HG03575 (cell line): ENCODE measurements at regions not wholly inside any gene's neighbourhood (a gene's known extent, or its start where the extent isn't known, plus 50 kb on each side); places are given as distances from the start of the nearest gene placed in this dataset.
"Not testable (repeated sequence)": the region's sequence is repeated elsewhere in the genome, so short reads cannot be mapped to it uniquely, and the experiment has no call there.

Experiments
- ATAC-seq: cut with Tn5 transposase; IDR thresholded peaks from one replicate; pipeline ENCODE4 v1.9.1; 2021; ENCODE audit not compliant: unreplicated experiment, insufficient number of reproducible peaks, low FRiP score; ENCODE audit errors: extremely low read depth

- ATAC-seq, result no peak
These were observed 900.1 kb downstream of the BRD1 start for GRCh38 chr22:48927591-48927990.

GRCh38 chr22:48926643-48927042 is 901.0 kb downstream of the BRD1 start:
- ATAC-seq, result no peak

- no peak for ATAC-seq
These were observed 901.5 kb downstream of the BRD1 start for GRCh38 chr22:48926136-48926535.

GRCh38 chr22:48925450-48925849 is 902.2 kb downstream of the BRD1 start:
- no peak for ATAC-seq

GRCh38 chr22:48923996-48924395 is 903.7 kb downstream of the BRD1 start:
- no peak for ATAC-seq

- ATAC-seq, result no peak
These were observed 904.4 kb downstream of the BRD1 start for GRCh38 chr22:48923165-48923865.

- no peak for ATAC-seq
These were observed 906.2 kb downstream of the BRD1 start for GRCh38 chr22:48921411-48921903.

- ATAC-seq, result no peak
These were observed 906.9 kb downstream of the BRD1 start for GRCh38 chr22:48920776-48921241.

GRCh38 chr22:48919851-48920589 is 907.7 kb downstream of the BRD1 start:
- ATAC-seq, result no peak

- ATAC-seq, result no peak
These were observed 908.5 kb downstream of the BRD1 start for GRCh38 chr22:48919187-48919590.

- no peak for ATAC-seq
These were observed 909.0 kb downstream of the BRD1 start for GRCh38 chr22:48918585-48919186.

GRCh38 chr22:48912356-48913066 is 915.2 kb downstream of the BRD1 start:
- not testable (repeated sequence) for ATAC-seq

- ATAC-seq, result not testable (repeated sequence)
These were observed 916.0 kb downstream of the BRD1 start for GRCh38 chr22:48911647-48912046.

- not testable (repeated sequence) for ATAC-seq
These were observed 916.6 kb downstream of the BRD1 start for GRCh38 chr22:48911067-48911466.

- ATAC-seq, result no peak
These were observed 919.1 kb downstream of the BRD1 start for GRCh38 chr22:48908547-48908946.

GRCh38 chr22:48907591-48907990 is 920.1 kb downstream of the BRD1 start:
- ATAC-seq, result no peak

- no peak for ATAC-seq
These were observed 921.3 kb downstream of the BRD1 start for GRCh38 chr22:48906216-48906835.

- ATAC-seq, result no peak
These were observed 922.3 kb downstream of the BRD1 start for GRCh38 chr22:48905206-48905975.
